SK-N-SH treated with all-trans-retinoic acid at 6 μM for 48 hours (cell line): ENCODE measurements at regions not wholly inside any gene's neighbourhood (a gene's known extent, or its start where the extent isn't known, plus 50 kb on each side); places are given as distances from the start of the nearest gene placed in this dataset.
"Not testable (repeated sequence)": the region's sequence is repeated elsewhere in the genome, so short reads cannot be mapped to it uniquely, and the experiment has no call there.

Source experiments
- ATAC-seq: fragments of 200-7000 bp; cut with Tn5 transposase; 3 replicates; pipeline ENCODE4 v1.9.1; 2020; ENCODE audit warnings: mild to moderate bottlenecking, moderate library complexity
- ARNTL ChIP-seq: fragments of 450-650 bp; formaldehyde crosslinking; IDR thresholded peaks from 2 replicates; pipeline ENCODE4 v1.5.0; 2020; ENCODE audit warnings: low read depth, mild to moderate bottlenecking, moderate library complexity, borderline replicate concordance
- BACH2 ChIP-seq: fragments of 250-450 bp; sonication (Bioruptor Pico); IDR thresholded peaks from 2 replicates; pipeline ENCODE4 v1.9.0; 2021; ENCODE audit warnings: mild to moderate bottlenecking, borderline replicate concordance
- CSDC2 ChIP-seq: fragments of 250-450 bp; sonication (Bioruptor Pico); IDR thresholded peaks from 2 replicates; pipeline ENCODE4 v1.5.0; 2020; ENCODE audit warnings: mild to moderate bottlenecking, moderate library complexity
- CSRNP3 ChIP-seq: fragments of 250-450 bp; sonication (Bioruptor Pico); IDR thresholded peaks from 2 replicates; pipeline ENCODE4 v1.5.1; 2021; ENCODE audit warnings: mild to moderate bottlenecking, moderate library complexity
- ESRRG ChIP-seq: fragments of 250-450 bp; sonication (Bioruptor Pico); IDR thresholded peaks from 2 replicates; pipeline ENCODE4 v1.6.1; 2021; ENCODE audit warnings: mild to moderate bottlenecking
- GLIS3 ChIP-seq: fragments of 250-450 bp; sonication (Bioruptor Pico); IDR thresholded peaks from 2 replicates; pipeline ENCODE4 v1.5.0; 2020; ENCODE audit warnings: mild to moderate bottlenecking, moderate library complexity
- ISL1 ChIP-seq: fragments of 250-450 bp; sonication (Bioruptor Pico); IDR thresholded peaks from 2 replicates; pipeline ENCODE4 v2.1.2; 2022; ENCODE audit warnings: mild to moderate bottlenecking, moderate library complexity
- OSR1 ChIP-seq: fragments of 250-450 bp; sonication (Bioruptor Pico); IDR thresholded peaks from 2 replicates; pipeline ENCODE4 v1.8.0; 2022; ENCODE audit warnings: moderate library complexity, mild to moderate bottlenecking, inconsistent platforms
- PATZ1 ChIP-seq: fragments of 250-450 bp; sonication (Bioruptor Pico); IDR thresholded peaks from 2 replicates; pipeline ENCODE4 v1.8.0; 2020; ENCODE audit warnings: mild to moderate bottlenecking, moderate library complexity, borderline replicate concordance
- SNAI2 ChIP-seq: fragments of 250-450 bp; sonication (Bioruptor Pico); IDR thresholded peaks from 2 replicates; pipeline ENCODE4 v1.5.0; 2020; ENCODE audit warnings: mild to moderate bottlenecking, moderate library complexity
- TCF4 ChIP-seq: fragments of 250-450 bp; sonication (Bioruptor Pico); IDR thresholded peaks from 2 replicates; pipeline ENCODE4 v1.8.0; 2021; ENCODE audit warnings: mild to moderate bottlenecking, moderate library complexity, borderline replicate concordance
- TOX ChIP-seq: fragments of 250-450 bp; sonication (Bioruptor Pico); IDR thresholded peaks from 2 replicates; pipeline ENCODE4 v1.8.0; 2021; ENCODE audit warnings: mild to moderate bottlenecking, moderate library complexity, borderline replicate concordance
- ZFP3 ChIP-seq: fragments of 250-450 bp; sonication (Bioruptor Pico); IDR thresholded peaks from 2 replicates; pipeline ENCODE4 v1.5.0; 2020; ENCODE audit warnings: mild to moderate bottlenecking, moderate library complexity
- ZFP30 ChIP-seq: fragments of 450-650 bp; formaldehyde crosslinking; IDR thresholded peaks from 2 replicates; pipeline ENCODE4 v1.5.0; 2022; ENCODE audit warnings: mild to moderate bottlenecking, moderate library complexity
- ZNF565 ChIP-seq: fragments of 450-650 bp; formaldehyde crosslinking; conservative IDR thresholded peaks from 2 replicates; pipeline ENCODE4 v1.5.0; 2020; ENCODE audit warnings: low read depth, mild to moderate bottlenecking, moderate library complexity
- ZNF70 ChIP-seq: fragments of 450-650 bp; formaldehyde crosslinking; IDR thresholded peaks from 2 replicates; pipeline ENCODE4 v1.5.0; 2020; ENCODE audit warnings: mild to moderate bottlenecking, moderate library complexity
- ZNF8 ChIP-seq: fragments of 450-650 bp; formaldehyde crosslinking; IDR thresholded peaks from 2 replicates; pipeline ENCODE4 v1.5.0; 2020; ENCODE audit warnings: mild to moderate bottlenecking, moderate library complexity
- TF ChIP-seq, protein P1 (sequence below): fragments of 250-450 bp; sonication (Bioruptor Pico); IDR thresholded peaks from 2 replicates; pipeline ENCODE4 v1.8.0; 2021; ENCODE audit warnings: low read depth, mild to moderate bottlenecking, moderate library complexity, borderline replicate concordance
- TF ChIP-seq, protein P2 (sequence below): fragments of 250-450 bp; sonication (Bioruptor Pico); IDR thresholded peaks from 2 replicates; pipeline ENCODE4 v1.5.0; 2020; ENCODE audit warnings: mild to moderate bottlenecking, moderate library complexity

GRCh38 chr7:131665021-131665420 is 108.6 kb upstream of the PODXL start:
- ATAC-seq = no peak
- TF ChIP-seq ZNF565 (CRISPR knock-in tag) = no peak
- no peak for TF ChIP-seq ESRRG (CRISPR knock-in tag)
- no peak for TF ChIP-seq TOX (CRISPR knock-in tag)
- TF ChIP-seq, protein P1, sequence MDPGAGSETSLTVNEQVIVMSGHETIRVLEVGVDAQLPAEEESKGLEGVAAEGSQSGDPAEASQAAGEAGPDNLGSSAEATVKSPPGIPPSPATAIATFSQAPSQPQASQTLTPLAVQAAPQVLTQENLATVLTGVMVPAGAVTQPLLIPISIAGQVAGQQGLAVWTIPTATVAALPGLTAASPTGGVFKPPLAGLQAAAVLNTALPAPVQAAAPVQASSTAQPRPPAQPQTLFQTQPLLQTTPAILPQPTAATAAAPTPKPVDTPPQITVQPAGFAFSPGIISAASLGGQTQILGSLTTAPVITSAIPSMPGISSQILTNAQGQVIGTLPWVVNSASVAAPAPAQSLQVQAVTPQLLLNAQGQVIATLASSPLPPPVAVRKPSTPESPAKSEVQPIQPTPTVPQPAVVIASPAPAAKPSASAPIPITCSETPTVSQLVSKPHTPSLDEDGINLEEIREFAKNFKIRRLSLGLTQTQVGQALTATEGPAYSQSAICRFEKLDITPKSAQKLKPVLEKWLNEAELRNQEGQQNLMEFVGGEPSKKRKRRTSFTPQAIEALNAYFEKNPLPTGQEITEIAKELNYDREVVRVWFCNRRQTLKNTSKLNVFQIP = no peak
- TF ChIP-seq CSRNP3 (CRISPR knock-in tag) = no peak
- no peak for TF ChIP-seq ARNTL (CRISPR knock-in tag)
- TF ChIP-seq CSDC2 (CRISPR knock-in tag) = no peak
- no peak for TF ChIP-seq BACH2 (CRISPR knock-in tag)
- no peak for TF ChIP-seq OSR1
- TF ChIP-seq ZNF70 (CRISPR knock-in tag) = no peak
- no peak for TF ChIP-seq ISL1 (CRISPR knock-in tag)
- no peak for TF ChIP-seq PATZ1 (CRISPR knock-in tag)
- no peak for TF ChIP-seq TCF4 (CRISPR knock-in tag)

- TF ChIP-seq GLIS3 (CRISPR knock-in tag) (no peak), ZNF565 (CRISPR knock-in tag) (no peak), ZFP30 (CRISPR knock-in tag) (no peak), ISL1 (CRISPR knock-in tag) (no peak), PATZ1 (CRISPR knock-in tag) (no peak), CSDC2 (CRISPR knock-in tag) (no peak), ZNF70 (CRISPR knock-in tag) (no peak), OSR1 (no peak), BACH2 (CRISPR knock-in tag) (no peak), TCF4 (CRISPR knock-in tag) (no peak)
- no peak for ATAC-seq
These were observed 108.1 kb upstream of the PODXL start for GRCh38 chr7:131664570-131664969.

DNA sequence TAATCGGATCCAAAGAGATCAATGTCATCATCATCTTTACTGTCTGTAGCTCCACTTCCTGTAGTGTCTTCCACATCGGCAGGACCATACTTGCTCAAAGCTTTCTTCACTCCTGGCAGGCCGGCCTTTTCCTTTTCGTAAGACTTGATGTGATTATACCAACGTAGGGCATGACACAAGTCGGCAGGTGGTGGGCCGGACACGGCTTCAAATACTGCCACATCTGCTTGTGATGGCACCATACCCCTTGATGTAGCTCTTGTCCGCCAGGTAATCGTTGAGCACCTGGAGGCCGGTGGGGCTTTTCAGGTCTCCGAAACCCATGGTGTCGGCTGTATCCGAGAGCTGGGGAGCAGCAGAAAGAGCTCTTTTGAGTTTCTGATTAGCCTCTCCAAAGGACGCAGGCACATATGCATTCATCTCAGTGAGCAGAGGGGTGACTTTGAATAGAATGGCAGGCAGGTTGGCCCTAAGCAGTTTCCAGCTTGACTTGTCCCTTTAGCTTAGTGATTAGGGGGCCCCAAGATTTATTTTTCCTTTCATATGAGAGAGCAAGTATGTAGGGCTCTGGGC is 106.0 kb upstream of the PODXL start:
- ATAC-seq = not testable (repeated sequence)

DNA sequence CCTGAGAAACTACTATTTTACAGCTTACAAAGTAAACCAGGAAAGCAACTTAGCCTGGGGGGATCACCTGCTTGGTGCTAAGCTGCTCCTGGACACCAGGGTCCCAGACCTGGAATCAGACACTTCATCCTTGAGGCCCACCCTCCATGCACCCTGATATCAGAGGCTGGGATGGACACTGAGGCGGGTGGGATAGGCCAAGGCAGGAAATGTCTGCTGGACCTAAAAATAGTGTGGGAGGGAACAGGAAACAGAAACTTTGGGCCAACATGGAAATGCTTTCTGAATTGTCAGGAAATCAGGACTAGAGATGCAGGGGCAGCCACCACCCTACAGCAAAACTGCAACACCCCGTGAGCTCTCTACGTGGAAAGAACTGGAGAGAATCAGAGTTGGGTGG is 101.5 kb upstream of the PODXL start:
- TF ChIP-seq ESRRG (CRISPR knock-in tag) = no peak
- TF ChIP-seq OSR1 = no peak
- TF ChIP-seq PATZ1 (CRISPR knock-in tag) = no peak
- TF ChIP-seq, protein P2, sequence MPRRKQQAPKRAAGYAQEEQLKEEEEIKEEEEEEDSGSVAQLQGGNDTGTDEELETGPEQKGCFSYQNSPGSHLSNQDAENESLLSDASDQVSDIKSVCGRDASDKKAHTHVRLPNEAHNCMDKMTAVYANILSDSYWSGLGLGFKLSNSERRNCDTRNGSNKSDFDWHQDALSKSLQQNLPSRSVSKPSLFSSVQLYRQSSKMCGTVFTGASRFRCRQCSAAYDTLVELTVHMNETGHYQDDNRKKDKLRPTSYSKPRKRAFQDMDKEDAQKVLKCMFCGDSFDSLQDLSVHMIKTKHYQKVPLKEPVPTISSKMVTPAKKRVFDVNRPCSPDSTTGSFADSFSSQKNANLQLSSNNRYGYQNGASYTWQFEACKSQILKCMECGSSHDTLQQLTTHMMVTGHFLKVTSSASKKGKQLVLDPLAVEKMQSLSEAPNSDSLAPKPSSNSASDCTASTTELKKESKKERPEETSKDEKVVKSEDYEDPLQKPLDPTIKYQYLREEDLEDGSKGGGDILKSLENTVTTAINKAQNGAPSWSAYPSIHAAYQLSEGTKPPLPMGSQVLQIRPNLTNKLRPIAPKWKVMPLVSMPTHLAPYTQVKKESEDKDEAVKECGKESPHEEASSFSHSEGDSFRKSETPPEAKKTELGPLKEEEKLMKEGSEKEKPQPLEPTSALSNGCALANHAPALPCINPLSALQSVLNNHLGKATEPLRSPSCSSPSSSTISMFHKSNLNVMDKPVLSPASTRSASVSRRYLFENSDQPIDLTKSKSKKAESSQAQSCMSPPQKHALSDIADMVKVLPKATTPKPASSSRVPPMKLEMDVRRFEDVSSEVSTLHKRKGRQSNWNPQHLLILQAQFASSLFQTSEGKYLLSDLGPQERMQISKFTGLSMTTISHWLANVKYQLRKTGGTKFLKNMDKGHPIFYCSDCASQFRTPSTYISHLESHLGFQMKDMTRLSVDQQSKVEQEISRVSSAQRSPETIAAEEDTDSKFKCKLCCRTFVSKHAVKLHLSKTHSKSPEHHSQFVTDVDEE (CRISPR knock-in tag) = no peak
- TF ChIP-seq ZFP3 = no peak
- no peak for TF ChIP-seq CSRNP3 (CRISPR knock-in tag)
- TF ChIP-seq, protein P1 = no peak
- TF ChIP-seq ZNF8 (CRISPR knock-in tag) = no peak
- no peak for TF ChIP-seq ARNTL (CRISPR knock-in tag)
- TF ChIP-seq SNAI2 (CRISPR knock-in tag) = no peak
- no peak for ATAC-seq
